SK-N-MC (cell line): ENCODE measurements at regions not wholly inside any gene's neighbourhood (a gene's known extent, or its start where the extent isn't known, plus 50 kb on each side); places are given as distances from the start of the nearest gene placed in this dataset.

Experiments
- EZH2 ChIP-seq: fragments of 200-600 bp; sonication (generic); IDR thresholded peaks from one replicate; pipeline ENCODE4 v1.6.1; 2017; ENCODE audit warnings: antibody characterized with exemption
- POLR2AphosphoS5 ChIP-seq: IDR thresholded peaks from 2 replicates; pipeline ENCODE4 v1.6.1; 2012; ENCODE audit warnings: mild to moderate bottlenecking, low read depth, low read length, borderline replicate concordance

GRCh38 chr2:66832646-66833435 lies 397.9 kb downstream of the MEIS1 start:
- TF ChIP-seq EZH2 (no peak), POLR2AphosphoS5 (no peak)
